NOMO-1 treated with dmso at 0.1 percent for 144 hours (cell line): ENCODE measurements at regions not wholly inside any gene's neighbourhood (a gene's known extent, or its start where the extent isn't known, plus 50 kb on each side); places are given as distances from the start of the nearest gene placed in this dataset.

Experiments used
- DNase-seq: peaks from one replicate; lab custom pipeline; 2025; ENCODE audit not compliant: unreplicated experiment; lab: John Stamatoyannopoulos, UW

DNA sequence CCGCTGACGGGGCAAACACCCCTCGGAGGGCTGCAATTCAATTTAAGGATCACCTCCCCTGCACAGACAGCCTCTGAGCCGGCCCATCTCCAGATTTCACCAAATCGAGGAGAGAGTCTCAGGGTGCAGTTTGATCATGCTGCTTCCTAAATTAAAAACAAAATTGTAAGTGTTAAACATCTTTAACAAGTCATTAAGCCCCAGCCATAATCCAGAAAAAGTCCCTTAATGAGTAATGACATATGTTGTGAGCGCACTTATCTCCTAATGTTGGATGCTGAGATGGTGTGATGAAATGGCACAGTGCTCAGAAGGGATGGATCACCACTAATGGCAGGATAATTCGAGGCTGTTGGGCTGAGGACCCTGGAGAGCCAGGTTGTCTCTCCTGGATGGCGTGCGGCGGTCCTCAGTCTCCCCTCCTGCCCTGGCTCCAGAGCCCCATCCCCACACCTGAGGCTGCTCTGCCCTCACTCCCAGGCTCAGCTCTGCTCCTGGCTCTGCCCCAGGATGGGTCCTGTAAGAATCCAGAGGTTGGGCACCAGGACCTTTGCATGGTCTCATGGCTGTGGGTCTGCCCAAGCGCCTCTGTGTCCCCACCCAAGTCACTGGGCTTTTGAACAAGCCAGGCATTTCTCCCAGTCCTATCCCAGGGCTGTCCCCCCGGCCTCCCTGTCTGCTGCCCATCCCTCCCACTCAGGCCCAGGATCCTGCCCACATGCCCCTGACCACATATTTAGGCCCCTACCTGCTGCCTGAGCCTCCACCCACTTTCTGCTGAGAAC, 224.4 kb upstream of the POU3F1 start:
- no peak for DNase-seq

DNA sequence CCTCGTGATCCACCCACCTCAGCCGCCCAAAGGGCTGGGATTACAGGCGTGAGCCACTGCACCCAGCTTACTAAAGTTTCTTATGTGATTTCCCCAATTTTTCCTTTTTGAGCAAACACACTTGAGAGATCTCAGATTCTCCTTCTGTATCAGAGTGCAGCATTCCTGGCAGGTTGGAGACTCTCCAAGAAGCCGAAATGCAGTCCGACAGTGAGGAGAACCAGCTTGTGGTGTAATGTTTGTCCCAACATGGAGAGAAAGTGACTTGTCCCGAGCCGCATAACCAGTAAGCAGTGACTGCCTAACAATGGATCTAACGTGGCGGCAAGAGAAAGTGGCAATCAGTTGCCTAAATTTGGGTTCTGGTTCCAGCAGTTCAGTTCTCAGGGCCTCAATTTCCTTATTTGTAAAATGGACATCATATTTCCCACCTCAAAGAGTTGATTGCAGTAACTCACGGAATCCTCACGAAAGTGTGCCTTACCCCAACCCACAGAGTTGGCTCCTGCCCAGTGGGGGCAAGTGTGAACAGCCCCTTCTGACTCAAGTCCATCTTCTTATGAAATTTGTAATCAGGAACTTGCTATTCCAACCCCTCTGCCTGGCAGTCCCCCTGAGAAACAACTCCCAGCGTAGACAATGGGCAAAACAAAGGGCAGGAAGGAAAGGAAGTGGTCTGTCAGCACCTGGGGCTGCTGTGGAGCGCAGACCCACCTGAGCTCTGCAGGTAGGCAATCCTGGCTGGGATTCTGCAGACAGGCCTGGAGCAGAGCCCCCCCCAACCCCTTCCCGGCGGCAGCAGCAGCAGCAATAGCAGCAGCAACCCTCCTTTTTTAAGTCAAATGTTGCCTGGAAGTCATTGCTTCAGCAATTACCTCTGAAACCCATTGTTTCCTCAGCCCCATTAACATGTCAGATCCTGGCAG, 223.6 kb upstream of the POU3F1 start:
- DNase-seq: no peak

DNA sequence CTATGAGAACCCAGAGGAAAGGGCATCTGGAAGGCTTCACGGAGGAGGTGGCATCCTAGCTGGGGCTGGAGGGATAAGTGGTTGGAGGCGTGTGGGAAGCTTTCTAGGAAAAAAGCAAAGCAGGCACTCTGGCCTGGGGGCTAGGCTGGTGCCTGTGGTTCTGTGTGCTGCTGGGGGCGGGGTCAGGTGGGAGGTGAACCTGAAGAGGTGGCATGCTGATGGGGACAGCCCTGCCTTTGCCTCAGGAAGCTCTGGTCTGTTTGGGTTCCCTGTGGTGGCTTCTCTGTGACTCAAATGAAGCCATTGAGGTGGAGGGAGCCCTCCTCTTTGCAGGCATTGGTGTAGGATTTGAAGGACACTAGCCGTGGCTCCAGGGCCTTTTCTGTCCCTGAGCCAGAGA, 221.6 kb upstream of the POU3F1 start:
- DNase-seq: no peak

DNA sequence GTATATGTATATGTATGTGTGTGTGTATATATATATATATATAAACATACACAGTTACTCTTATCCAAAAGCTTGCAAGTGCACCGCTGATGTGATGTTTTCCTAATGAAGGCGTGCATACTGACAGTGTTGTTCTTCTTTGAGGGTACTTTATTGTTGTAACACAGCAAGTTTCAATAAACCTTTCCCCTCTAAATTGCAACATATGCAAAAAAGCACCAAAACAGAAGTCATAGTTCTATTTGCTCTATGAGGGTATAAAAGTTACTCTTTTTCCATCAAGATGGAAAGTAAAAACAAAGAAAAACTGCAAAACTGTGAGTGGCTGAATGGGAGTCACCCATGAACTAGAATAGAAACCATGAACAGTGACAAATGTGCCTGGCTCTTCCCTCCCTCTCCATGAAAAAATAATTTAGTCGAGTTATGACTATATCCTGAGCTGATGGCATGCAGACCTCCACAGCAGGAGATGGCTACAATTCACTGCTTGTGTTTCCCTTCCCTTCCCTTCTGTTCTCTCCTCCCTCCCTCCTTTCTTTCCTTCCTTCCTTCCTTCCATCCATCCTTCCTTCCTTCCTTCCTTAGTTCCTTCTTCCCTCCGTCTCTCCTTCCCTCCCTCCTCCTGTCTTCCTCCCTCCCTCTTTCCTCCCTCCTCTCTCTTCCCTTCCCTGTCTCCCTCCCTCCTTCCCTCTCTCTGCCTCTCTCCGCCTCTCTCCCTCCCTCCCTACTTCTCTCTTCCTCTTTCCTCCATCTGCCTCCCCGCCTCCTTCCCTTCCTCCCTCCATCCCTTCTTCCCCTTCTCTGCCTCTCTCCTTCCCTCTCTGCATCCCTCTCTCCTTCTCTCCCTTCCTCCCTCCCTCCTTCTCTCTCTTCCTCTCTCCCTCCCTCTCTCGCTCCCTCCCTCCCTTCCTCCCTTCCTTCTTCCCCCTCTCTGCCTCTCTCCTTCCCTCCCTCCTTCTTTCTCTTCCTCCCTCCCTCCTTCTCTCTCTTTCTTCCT, 220.7 kb upstream of the POU3F1 start:
- DNase-seq: no peak

DNA sequence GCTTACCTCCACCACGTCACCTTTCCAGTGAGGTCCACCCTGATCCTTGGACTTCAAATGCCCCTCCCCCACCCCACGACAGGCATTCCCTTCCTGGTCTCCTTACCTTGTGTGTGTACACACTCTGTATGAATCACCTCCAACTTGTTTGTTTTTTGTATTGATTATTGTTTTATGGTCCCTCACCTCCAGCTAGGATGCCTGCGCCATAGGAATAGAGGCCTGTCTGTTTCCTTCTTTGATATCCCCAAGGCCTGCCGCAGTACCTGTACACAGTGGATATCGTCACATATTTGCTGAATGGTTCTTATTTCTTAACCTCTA, 219.6 kb upstream of the POU3F1 start:
- no peak for DNase-seq

DNA sequence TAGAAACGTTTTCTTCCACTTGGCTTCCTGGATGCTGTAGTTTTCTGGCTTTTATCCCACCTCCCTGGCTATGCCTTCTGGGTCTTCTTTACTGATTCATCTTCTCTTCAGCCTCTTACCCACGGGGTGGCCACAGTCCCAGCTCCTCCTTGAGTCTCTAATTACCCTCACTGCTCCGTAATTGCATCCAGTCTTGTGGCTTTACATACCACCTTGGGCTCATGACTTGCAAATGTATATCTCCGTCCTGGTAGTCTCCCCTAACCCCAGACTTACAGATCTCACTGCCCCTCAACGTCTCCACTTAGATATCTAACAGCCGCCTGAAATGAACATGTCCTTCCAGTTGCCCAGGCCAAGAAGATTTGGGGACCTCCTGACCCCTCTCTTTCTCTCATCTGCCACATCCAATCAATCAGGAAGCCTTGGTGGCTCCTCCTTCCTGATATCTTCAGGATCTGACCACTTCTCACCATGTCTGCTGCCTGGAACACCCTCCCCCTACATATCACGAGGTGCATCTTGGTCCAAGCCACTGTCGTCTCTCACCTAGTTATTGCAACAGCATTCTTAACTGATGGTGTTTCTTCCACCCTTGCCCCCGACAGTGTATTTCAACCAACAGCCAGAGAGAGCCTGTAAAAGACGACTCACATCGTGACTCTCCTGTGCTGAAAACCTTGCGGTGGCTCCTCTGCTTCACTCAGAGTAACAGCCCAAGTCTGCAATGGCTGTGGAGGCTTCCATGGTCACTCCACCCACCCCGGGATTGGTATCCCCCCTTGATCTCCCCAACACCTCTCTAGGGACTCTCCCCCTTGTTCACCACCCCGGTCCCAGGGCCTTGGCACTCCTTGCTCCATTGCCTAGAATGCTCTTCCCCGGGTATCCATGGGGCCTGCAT, 219.0 kb upstream of the POU3F1 start:
- no peak for DNase-seq

DNA sequence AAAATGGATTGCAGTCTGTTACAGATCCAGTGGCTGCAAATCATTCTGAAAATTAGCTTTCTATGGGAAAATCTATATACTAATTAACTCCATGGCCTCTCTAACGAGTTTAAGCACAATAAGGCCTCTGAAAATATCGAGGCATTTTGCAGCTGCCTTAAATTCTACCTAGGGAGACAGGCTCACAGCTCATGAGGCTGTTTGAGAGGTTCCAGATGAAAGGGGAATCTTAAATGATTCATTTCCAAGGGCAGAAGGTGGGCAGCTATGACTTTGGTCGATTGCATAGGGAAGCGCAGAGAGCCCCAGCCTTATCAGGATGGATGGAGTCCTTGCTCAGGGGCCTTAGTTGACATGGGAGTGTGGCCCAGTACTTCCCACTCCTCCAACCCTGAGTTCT, 216.8 kb upstream of the POU3F1 start:
- DNase-seq: no peak

DNA sequence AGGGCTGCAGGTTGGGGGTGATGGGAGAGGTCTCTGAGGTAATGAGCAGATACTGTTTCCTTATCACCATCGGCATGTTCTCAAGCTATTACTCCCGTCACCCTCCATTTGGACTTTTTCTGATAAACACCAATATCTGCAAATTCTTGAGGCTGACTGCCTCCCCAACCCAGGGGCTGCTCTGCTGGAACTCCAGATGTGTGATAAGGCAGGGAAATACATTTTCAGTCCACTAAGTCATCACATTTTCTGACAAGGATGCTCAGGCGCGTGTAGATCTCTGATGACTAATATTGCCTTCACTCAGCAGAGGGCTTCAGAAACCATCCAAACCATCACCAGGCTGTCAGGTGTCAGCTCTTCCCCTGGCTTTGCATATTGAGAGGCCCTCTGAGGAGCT, 215.0 kb upstream of the POU3F1 start:
- no peak for DNase-seq

- DNase-seq: no peak
Observed at GRCh38 chr1:38258085-38258627, 211.6 kb upstream of the POU3F1 start.

DNA sequence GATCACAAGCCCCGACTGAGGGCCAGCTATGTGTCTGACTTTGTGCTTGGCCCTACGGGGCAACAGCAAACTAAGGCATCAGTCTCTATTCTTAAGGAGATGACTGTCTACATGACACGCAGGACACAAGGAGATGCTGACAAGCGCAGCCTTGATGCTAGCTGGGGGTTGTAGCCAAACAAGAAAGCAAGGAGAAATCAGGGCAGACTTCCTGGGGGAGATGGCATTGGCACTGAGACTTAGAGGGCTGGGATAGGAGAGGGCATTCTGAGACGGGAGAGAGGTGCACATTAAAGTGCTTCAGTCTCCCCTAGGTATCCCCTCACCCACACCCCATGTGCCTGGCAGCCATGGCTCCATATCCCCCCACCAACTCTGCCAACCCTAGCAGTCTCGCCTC, 210.8 kb upstream of the POU3F1 start:
- no peak for DNase-seq

DNA sequence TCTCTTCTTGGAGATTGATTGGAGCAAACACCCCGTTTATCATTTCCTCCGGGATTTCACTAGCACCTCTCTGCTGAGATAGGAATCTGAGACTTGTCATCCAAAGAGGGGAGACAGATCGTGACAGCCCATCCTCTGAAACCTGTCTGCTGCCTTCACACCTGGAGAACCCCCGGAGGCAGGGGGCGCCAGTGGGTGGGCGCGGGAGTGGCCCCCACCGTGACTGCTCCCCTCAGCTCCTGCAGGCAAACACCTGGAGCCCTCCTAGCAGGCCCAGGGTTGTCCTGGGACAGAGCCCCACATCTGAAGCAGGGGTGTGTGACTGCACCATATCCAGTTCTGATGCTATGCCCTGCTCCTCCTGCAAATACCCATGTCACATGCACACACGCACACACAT, 209.5 kb upstream of the POU3F1 start:
- no peak for DNase-seq

GRCh38 chr1:38253314-38253713, 206.7 kb upstream of the POU3F1 start:
- DNase-seq: no peak

DNA sequence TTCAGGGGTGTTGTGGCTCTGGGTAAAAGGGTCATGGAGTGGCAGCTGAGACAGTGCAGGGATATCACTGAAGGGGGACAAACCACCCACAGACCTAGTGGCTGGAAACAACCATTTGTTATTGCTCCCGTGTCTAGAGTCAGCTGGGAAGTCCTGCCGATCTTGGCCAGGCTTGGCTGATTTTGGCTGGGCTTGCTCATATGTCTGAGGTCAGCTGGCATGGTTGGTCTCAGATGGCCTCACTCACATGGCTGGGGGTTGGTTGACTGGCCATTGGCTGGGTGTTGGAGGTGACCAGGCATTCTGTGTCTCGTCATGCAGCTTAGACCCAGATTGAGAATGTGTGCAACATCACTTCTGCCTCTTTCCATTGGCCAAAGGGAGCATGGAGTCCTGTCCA, 203.8 kb upstream of the POU3F1 start:
- no peak for DNase-seq

- no peak for DNase-seq
Observed at GRCh38 chr1:38249001-38249400, 202.4 kb upstream of the POU3F1 start.

GRCh38 chr1:38246955-38247952, 200.7 kb upstream of the POU3F1 start:
- DNase-seq: no peak

DNA sequence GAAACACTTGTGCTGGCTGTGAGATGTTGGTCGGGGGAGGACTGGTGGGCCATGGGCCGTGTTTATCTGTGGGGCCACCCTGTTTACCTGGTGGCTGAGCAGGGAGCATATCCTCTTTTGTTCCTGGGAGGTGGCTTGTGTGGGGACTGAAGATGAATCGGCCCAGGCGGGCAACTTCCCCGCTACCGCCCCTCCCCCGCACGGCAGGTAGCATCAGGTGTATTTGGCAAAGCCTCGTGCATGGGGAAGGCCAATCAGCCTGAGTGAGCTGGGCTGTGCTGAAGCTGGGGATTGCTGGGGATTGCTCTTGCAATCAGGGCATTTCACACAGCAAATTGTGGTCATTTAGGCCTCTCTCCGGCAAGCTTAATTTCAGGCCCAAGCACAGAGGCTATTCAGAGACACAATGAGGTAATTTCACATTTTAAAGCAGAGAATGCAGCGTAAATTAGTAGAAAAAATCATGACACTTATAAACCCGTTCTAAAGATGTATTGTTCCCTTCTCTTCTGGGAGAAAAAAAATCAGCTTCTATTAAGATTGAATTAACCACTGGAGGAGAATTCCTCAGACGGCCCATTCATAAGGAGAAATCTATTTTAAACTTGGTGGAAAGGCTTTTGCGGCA, 197.7 kb upstream of the POU3F1 start:
- DNase-seq: no peak

DNA sequence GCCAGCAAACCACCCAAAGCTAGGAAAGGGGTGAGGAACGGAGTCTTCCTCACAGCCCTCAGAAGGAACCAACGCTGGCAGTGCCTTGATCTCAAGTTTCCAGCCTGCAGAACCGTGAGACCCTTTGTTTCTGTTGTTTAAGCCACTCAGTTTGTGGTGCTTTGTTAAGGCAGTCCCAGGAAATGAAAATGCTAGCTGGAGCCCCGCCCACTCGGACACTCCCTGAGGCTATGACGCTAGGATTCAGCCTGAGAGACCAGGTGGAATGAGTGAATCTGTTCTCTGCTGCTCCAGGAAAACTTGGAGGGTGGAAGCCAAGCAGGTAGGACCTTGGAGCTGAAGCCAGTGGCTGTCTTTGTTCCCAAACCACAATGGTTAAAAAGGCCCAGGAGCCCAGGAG, 196.5 kb upstream of the POU3F1 start:
- DNase-seq: no peak

DNA sequence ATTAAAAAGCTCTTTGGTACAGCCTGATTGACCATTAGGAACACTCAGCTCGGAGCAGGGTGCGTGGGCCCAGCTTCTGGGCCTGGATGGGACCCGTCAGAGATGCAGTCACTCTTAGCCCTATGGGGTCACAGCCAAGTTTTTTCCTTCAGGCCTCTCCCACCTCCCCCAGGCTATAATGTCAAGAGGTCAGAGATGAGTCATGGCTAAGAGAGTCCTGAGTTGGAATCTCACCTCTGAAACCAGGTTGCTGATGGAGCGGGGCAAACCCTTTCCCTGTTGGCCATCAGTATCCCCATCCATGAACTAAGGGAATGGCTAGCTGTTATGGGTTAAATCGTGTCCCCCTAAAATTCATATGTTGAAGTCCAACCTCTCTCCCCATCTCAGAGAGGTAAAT, 195.9 kb upstream of the POU3F1 start:
- no peak for DNase-seq
